OCI-LY7 (cell line): ENCODE measurements at regions not wholly inside any gene's neighbourhood (a gene's known extent, or its start where the extent isn't known, plus 50 kb on each side); places are given as distances from the start of the nearest gene placed in this dataset.

Experiments
- BruUV-seq: library from RNA; stranded (reverse); fragments of 400-500 nt; replicated peaks from 2 replicates; lab custom pipeline; 2021; lab: Mats Ljungman, UMichigan
- CTCF ChIA-PET: fragments of 300-600 bp; sonication (Branson Sonifier 250); formaldehyde crosslinking; loops from one replicate; lab custom pipeline; 2022; ENCODE audit warnings: antibody characterized with exemption; ENCODE audit not compliant: unreplicated experiment; lab: Charles Lee
- POLR2A ChIA-PET: fragments of 300-600 bp; sonication (Branson Sonifier 250); formaldehyde crosslinking; loops from one replicate; lab custom pipeline; 2022; ENCODE audit warnings: antibody characterized with exemption; lab: Charles Lee
- DNase-seq: peaks from one replicate; pipeline ENCODE4 v3.0.0-alpha.2; 2015; ENCODE audit warnings: low spot score
- H2AFZ ChIP-seq: fragments of 200-600 bp; sonication (generic), shearing (Covaris generic); 2 replicates; pipeline ENCODE4 v1.6.1; 2014; ENCODE audit warnings: mild to moderate bottlenecking, antibody characterized with exemption, low read length, moderate library complexity
- H3K27ac ChIP-seq: fragments of 200-600 bp; sonication (generic); 2 replicates; pipeline ENCODE4 v1.5.1; 2014; ENCODE audit warnings: mixed run types, low read depth, mild to moderate bottlenecking, moderate library complexity, low read length, inconsistent platforms; ENCODE audit not compliant: poor library complexity, severe bottlenecking
- H3K36me3 ChIP-seq: fragments of 200-600 bp; sonication (generic); 2 replicates; pipeline ENCODE4 v1.6.1; 2014; ENCODE audit warnings: mild to moderate bottlenecking, antibody characterized with exemption, low read length, moderate library complexity, mixed read lengths; ENCODE audit not compliant: insufficient read depth
- H3K4me1 ChIP-seq: fragments of 200-600 bp; sonication (generic); 2 replicates; pipeline ENCODE4 v1.5.1; 2014; ENCODE audit warnings: mild to moderate bottlenecking, low read length; ENCODE audit not compliant: insufficient read depth, poor library complexity, severe bottlenecking
- H3K4me2 ChIP-seq: fragments of 200-600 bp; sonication (generic); 2 replicates; pipeline ENCODE4 v1.6.1; 2014; ENCODE audit warnings: mild to moderate bottlenecking, low read length
- H3K4me3 ChIP-seq: fragments of 200-600 bp; sonication (generic); 2 replicates; pipeline ENCODE4 v1.5.1; 2014; ENCODE audit warnings: mild to moderate bottlenecking, low read depth, low read length; ENCODE audit not compliant: poor library complexity, severe bottlenecking
- H3K79me2 ChIP-seq: fragments of 200-600 bp; sonication (generic); 2 replicates; pipeline ENCODE4 v1.6.1; 2016; ENCODE audit warnings: low read depth, mild to moderate bottlenecking, low read length, moderate library complexity, mixed read lengths; ENCODE audit not compliant: insufficient read depth
- H3K9me2 ChIP-seq: fragments of 200-600 bp; sonication (generic); 2 replicates; pipeline ENCODE4 v1.6.1; 2016; ENCODE audit warnings: mild to moderate bottlenecking, low read length, mixed read lengths; ENCODE audit not compliant: insufficient read depth
- H3K9me3 ChIP-seq: fragments of 200-600 bp; sonication (generic); 2 replicates; pipeline ENCODE4 v1.6.1; 2014; ENCODE audit warnings: mild to moderate bottlenecking, mixed run types, low read length, mixed read lengths
- H4K20me1 ChIP-seq: fragments of 200-600 bp; sonication (generic); 2 replicates; pipeline ENCODE4 v1.6.1; 2014; ENCODE audit warnings: mild to moderate bottlenecking, antibody characterized with exemption, low read length, moderate library complexity, mixed read lengths; ENCODE audit not compliant: insufficient read depth
- CTCF ChIP-seq: fragments of 200-600 bp; sonication (generic); conservative IDR thresholded peaks from 2 replicates; pipeline ENCODE4 v1.5.1; 2014; ENCODE audit warnings: mild to moderate bottlenecking, antibody characterized with exemption, low read length, moderate library complexity, mixed read lengths
- EZH2phosphoT487 ChIP-seq: fragments of 200-600 bp; sonication (generic); IDR thresholded peaks from 2 replicates; pipeline ENCODE4 v1.6.1; 2018; ENCODE audit warnings: low read depth, borderline replicate concordance, mild to moderate bottlenecking, mixed run types, antibody characterized with exemption, low read length, moderate library complexity, mixed read lengths
- intact Hi-C: fragments of 100-400 bp; cut with micrococcal nuclease; formaldehyde crosslinking; loops from one replicate; pipeline ENCODE4 v1.10.0; 2022; ENCODE audit not compliant: unreplicated experiment

GRCh38 chr14:100651999-100652508 lies 64.8 kb upstream of the BEGAIN start:
- TF ChIP-seq EZH2phosphoT487 (no peak), CTCF (no peak)
- ChIA-PET POLR2A (interaction anchor here (0.6 kb wide), 1 partner anchor 14 kb away, joined by 3 read pairs; no protein-coding TSS in a partner anchor), CTCF (no interaction called here)
- H3K4me2 ChIP-seq = no peak overlapping the region
- H3K27ac ChIP-seq = no peak overlapping the region
- intact Hi-C loops = no loop called here
- no peaks in the 10 kb centered on the region for H4K20me1 ChIP-seq
- no peak overlapping the region for H2AFZ ChIP-seq
- no peaks in the 10 kb centered on the region for H3K36me3 ChIP-seq
- no peak for DNase-seq
- no peaks in the 10 kb centered on the region for H3K79me2 ChIP-seq
- no peak overlapping the region for H3K4me3 ChIP-seq
- no peaks in the 10 kb centered on the region for H3K9me2 ChIP-seq
- no peaks in the 10 kb centered on the region for H3K9me3 ChIP-seq
- H3K4me1 ChIP-seq = peaks cover 7% of the 10 kb centered on the region
- BruUV-seq = no TSS peak

- no peak overlapping the region for H2AFZ ChIP-seq
- ChIA-PET POLR2A (interaction anchor here (0.6 to 1.1 kb wide), 2 partner anchors 15 to 20 kb away, joined by 3 read pairs; no protein-coding TSS in a partner anchor), CTCF (interaction anchor here (0.6 kb wide), 1 partner anchor 15 kb away, joined by 3 read pairs; no protein-coding TSS in a partner anchor)
- H3K9me3 ChIP-seq = no peaks in the 10 kb centered on the region
- no peak overlapping the region for H3K27ac ChIP-seq
- no peak overlapping the region for H3K4me3 ChIP-seq
- BruUV-seq = no TSS peak
- no peak for DNase-seq
- H3K4me1 ChIP-seq = peaks cover 7% of the 10 kb centered on the region
- no peaks in the 10 kb centered on the region for H3K9me2 ChIP-seq
- H4K20me1 ChIP-seq = no peaks in the 10 kb centered on the region
- TF ChIP-seq EZH2phosphoT487 (no peak), CTCF (no peak)
- intact Hi-C loops = no loop called here
- H3K4me2 ChIP-seq = no peak overlapping the region
- H3K36me3 ChIP-seq = no peaks in the 10 kb centered on the region
- H3K79me2 ChIP-seq = no peaks in the 10 kb centered on the region
These were observed 65.5 kb upstream of the BEGAIN start for GRCh38 chr14:100652744-100653143.

GRCh38 chr14:100653409-100653808 lies 66.2 kb upstream of the BEGAIN start:
- DNase-seq = peak; percentile 12
- Histone ChIP-seq H3K4me2 (no peak overlapping the region), H3K9me3 (no peaks in the 10 kb centered on the region), H3K4me3 (no peak overlapping the region), H3K79me2 (no peaks in the 10 kb centered on the region), H2AFZ (no peak overlapping the region), H3K4me1 (peaks cover 7% of the 10 kb centered on the region), H4K20me1 (no peaks in the 10 kb centered on the region), H3K27ac (no peak overlapping the region), H3K9me2 (no peaks in the 10 kb centered on the region), H3K36me3 (no peaks in the 10 kb centered on the region)
- intact Hi-C loops = no loop called here
- ChIA-PET POLR2A (interaction anchor here (1.1 kb wide), 1 partner anchor 19 kb away, joined by 3 read pairs; no protein-coding TSS in a partner anchor), CTCF (interaction anchor here (0.6 kb wide), 1 partner anchor 16 kb away, joined by 3 read pairs; no protein-coding TSS in a partner anchor)
- TF ChIP-seq EZH2phosphoT487 (no peak), CTCF (peak; percentile 81)
- BruUV-seq = no TSS peak
